NOMO-1 treated with dmso at 0.1 percent for 144 hours (cell line): ENCODE measurements at regions not wholly inside any gene's neighbourhood (a gene's known extent, or its start where the extent isn't known, plus 50 kb on each side); places are given as distances from the start of the nearest gene placed in this dataset.

Source experiments
- DNase-seq: peaks from one replicate; lab custom pipeline; 2025; ENCODE audit not compliant: unreplicated experiment; lab: John Stamatoyannopoulos, UW

- no peak for DNase-seq
Measured at GRCh38 chr11:19294444-19294843, 53.7 kb upstream of the E2F8 start.

- DNase-seq, result no peak
Measured at GRCh38 chr11:19291064-19291463, 50.3 kb upstream of the E2F8 start.
